ENCODE measurements at regions not wholly inside any gene's neighbourhood (a gene's known extent, or its start where the extent isn't known, plus 50 kb on each side); places are given as distances from the start of the nearest gene placed in this dataset.

DNA sequence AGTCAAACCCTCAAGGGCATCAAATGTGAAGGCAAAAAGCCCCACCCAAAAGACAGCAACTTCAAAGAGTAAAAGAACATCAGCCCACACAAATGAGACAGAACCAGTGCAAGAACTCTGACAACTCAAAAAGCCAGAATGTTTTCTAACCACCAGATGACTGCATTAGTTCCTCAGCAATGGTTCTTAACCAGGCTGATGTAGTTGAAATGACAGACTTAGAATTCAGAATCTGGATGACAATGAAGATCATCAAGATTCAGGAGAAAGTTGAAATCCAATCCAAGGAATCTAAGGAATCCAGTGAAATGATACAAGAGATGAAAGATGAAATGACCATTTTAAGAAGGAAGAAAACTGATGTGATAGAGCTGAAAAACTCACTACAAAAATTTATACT, 339.7 kb downstream of the KIF4B start:
- H2AFZ ChIP-seq (ENCODE audit: low read length) = no peak overlapping the region
- TF ChIP-seq EZH2phosphoT487 (IDR thresholded peaks at IDR 0.05; ENCODE audit: borderline replicate concordance, low read depth, low read length) = no peak
- TF ChIP-seq, protein P1, sequence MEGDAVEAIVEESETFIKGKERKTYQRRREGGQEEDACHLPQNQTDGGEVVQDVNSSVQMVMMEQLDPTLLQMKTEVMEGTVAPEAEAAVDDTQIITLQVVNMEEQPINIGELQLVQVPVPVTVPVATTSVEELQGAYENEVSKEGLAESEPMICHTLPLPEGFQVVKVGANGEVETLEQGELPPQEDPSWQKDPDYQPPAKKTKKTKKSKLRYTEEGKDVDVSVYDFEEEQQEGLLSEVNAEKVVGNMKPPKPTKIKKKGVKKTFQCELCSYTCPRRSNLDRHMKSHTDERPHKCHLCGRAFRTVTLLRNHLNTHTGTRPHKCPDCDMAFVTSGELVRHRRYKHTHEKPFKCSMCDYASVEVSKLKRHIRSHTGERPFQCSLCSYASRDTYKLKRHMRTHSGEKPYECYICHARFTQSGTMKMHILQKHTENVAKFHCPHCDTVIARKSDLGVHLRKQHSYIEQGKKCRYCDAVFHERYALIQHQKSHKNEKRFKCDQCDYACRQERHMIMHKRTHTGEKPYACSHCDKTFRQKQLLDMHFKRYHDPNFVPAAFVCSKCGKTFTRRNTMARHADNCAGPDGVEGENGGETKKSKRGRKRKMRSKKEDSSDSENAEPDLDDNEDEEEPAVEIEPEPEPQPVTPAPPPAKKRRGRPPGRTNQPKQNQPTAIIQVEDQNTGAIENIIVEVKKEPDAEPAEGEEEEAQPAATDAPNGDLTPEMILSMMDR (conservative IDR thresholded peaks at IDR 0.05; ENCODE audit: low read length) = no peak
- no peaks in the 10 kb centered on the region for H3K36me3 ChIP-seq (ENCODE audit: insufficient read depth, low read length)
- DNase-seq (ENCODE audit: low spot score) = no peak
- H3K9me3 ChIP-seq (ENCODE audit: low read length) = no peaks in the 10 kb centered on the region
- no peak overlapping the region for H3K4me3 ChIP-seq (ENCODE audit: low read depth, low read length, poor library complexity, severe bottlenecking)
- H4K20me1 ChIP-seq (ENCODE audit: insufficient read depth, low read length) = no peaks in the 10 kb centered on the region
- no TSS peak for BruUV-seq (replicated peaks)
- no peaks in the 10 kb centered on the region for H3K9me2 ChIP-seq (ENCODE audit: insufficient read depth, low read length)
- intact Hi-C loops (cut with micrococcal nuclease; ENCODE audit: unreplicated experiment) = no loop called here
- no peaks in the 10 kb centered on the region for H3K79me2 ChIP-seq (ENCODE audit: insufficient read depth, low read depth, low read length)
- POLR2A ChIA-PET = no interaction called here
- no peak overlapping the region for H3K27ac ChIP-seq (ENCODE audit: low read depth, low read length, poor library complexity, severe bottlenecking)
- no peak overlapping the region for H3K4me2 ChIP-seq (ENCODE audit: low read length)
- CTCF ChIA-PET (ENCODE audit: unreplicated experiment) = no interaction called here
- no peaks in the 10 kb centered on the region for H3K4me1 ChIP-seq (ENCODE audit: insufficient read depth, low read length, poor library complexity, severe bottlenecking)

DNA sequence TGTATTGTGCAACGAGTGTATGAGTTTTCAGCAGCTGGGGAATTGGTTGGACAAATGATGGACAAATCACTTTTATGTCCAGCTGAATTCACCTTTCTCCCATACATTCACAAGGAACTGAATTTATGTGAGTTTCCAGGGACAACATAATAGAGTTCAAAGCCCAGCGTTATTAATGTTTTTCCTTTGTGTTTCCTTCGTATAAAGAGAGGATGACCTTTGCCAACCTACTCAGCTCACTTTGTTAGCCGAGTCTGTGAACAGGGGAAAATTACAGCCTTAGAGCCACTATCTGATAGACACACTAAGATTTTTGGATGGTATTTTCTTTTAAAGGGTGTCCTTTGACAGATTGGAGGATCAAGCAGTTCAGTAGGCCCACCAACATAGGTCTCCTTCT, 352.5 kb downstream of the KIF4B start:
- Histone ChIP-seq H3K9me2 (ENCODE audit: insufficient read depth, low read length) (no peaks in the 10 kb centered on the region), H4K20me1 (ENCODE audit: insufficient read depth, low read length) (no peaks in the 10 kb centered on the region), H3K4me3 (ENCODE audit: low read depth, low read length, poor library complexity, severe bottlenecking) (no peak overlapping the region), H3K4me1 (ENCODE audit: insufficient read depth, low read length, poor library complexity, severe bottlenecking) (no peaks in the 10 kb centered on the region), H3K36me3 (ENCODE audit: insufficient read depth, low read length) (no peaks in the 10 kb centered on the region), H3K79me2 (ENCODE audit: insufficient read depth, low read depth, low read length) (no peaks in the 10 kb centered on the region), H3K27ac (ENCODE audit: low read depth, low read length, poor library complexity, severe bottlenecking) (no peak overlapping the region), H3K9me3 (ENCODE audit: low read length) (no peaks in the 10 kb centered on the region), H3K4me2 (ENCODE audit: low read length) (no peak overlapping the region), H2AFZ (ENCODE audit: low read length) (no peak overlapping the region)
- intact Hi-C loops (cut with micrococcal nuclease; ENCODE audit: unreplicated experiment) = no loop called here
- CTCF ChIA-PET (ENCODE audit: unreplicated experiment) = no interaction called here
- POLR2A ChIA-PET = interaction anchor here (0.9 kb wide), 1 partner anchor 1298 kb away, joined by 6 read pairs; no protein-coding TSS in a partner anchor
- DNase-seq (ENCODE audit: low spot score) = no peak
- TF ChIP-seq, protein P1 (conservative IDR thresholded peaks at IDR 0.05; ENCODE audit: low read length) = no peak
- TF ChIP-seq EZH2phosphoT487 (IDR thresholded peaks at IDR 0.05; ENCODE audit: borderline replicate concordance, low read depth, low read length) = no peak
- no TSS peak for BruUV-seq (replicated peaks)

DNA sequence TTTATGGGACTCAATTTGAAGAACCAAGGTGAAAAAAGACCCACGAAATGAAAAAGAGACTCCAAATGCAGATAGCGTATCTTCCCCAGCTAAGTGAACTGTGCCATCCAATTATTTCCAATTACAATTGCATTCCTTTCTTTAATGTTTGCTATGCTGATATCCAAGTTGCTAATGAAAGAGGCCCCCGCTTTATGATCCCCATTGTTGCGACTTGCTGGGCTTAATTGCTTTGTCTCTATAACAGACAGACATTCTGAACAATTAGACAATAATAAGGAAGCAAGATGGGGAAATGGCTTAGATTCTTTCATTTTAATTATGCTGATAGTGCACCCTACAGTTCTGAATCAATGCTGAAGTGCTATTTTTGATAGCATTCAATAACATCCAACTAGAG, 354.3 kb downstream of the KIF4B start:
- BruUV-seq (replicated peaks) = no TSS peak
- POLR2A ChIA-PET = interaction anchor here (0.6 to 0.7 kb wide), 4 partner anchors 39 to 632 kb away, joined by 3 to 4 read pairs (median 3); no protein-coding TSS in a partner anchor
- CTCF ChIA-PET (ENCODE audit: unreplicated experiment) = no interaction called here

More for the DNA sequence above, 354.3 kb downstream of the KIF4B start:
- Histone ChIP-seq H3K4me1 (ENCODE audit: insufficient read depth, low read length, poor library complexity, severe bottlenecking) (no peaks in the 10 kb centered on the region), H3K9me2 (ENCODE audit: insufficient read depth, low read length) (no peaks in the 10 kb centered on the region), H3K9me3 (ENCODE audit: low read length) (no peaks in the 10 kb centered on the region), H4K20me1 (ENCODE audit: insufficient read depth, low read length) (no peaks in the 10 kb centered on the region), H3K27ac (ENCODE audit: low read depth, low read length, poor library complexity, severe bottlenecking) (no peak overlapping the region), H3K4me3 (ENCODE audit: low read depth, low read length, poor library complexity, severe bottlenecking) (no peak overlapping the region), H3K36me3 (ENCODE audit: insufficient read depth, low read length) (no peaks in the 10 kb centered on the region), H2AFZ (ENCODE audit: low read length) (no peak overlapping the region), H3K79me2 (ENCODE audit: insufficient read depth, low read depth, low read length) (no peaks in the 10 kb centered on the region), H3K4me2 (ENCODE audit: low read length) (no peak overlapping the region)
- no peak for DNase-seq (ENCODE audit: low spot score)
- TF ChIP-seq EZH2phosphoT487 (IDR thresholded peaks at IDR 0.05; ENCODE audit: borderline replicate concordance, low read depth, low read length) = no peak
- TF ChIP-seq, protein P1 (conservative IDR thresholded peaks at IDR 0.05; ENCODE audit: low read length) = no peak
- intact Hi-C loops (cut with micrococcal nuclease; ENCODE audit: unreplicated experiment) = no loop called here
